Sigmoid colon (tissue), 6 donors: ENCODE measurements at regions not wholly inside any gene's neighbourhood (a gene's known extent, or its start where the extent isn't known, plus 50 kb on each side); places are given as distances from the start of the nearest gene placed in this dataset.

Experiments
- DNase-seq: peaks from one replicate; pipeline ENCODE4 v3.0.0-alpha.2; 2019
- H3K27ac ChIP-seq, 4 donors: fragments of 200-600 bp; sonication (generic); one replicate each; pipeline ENCODE4 v1.5.1; 2016 to 2019; ENCODE audit warnings: mild to moderate bottlenecking in 1 of 4
- H3K27me3 ChIP-seq, 3 donors: fragments of 200-600 bp; sonication (generic); one replicate each; pipeline ENCODE4 v1.5.1; 2019; ENCODE audit warnings: mild to moderate bottlenecking in 1 of 3
- H3K36me3 ChIP-seq, 4 donors: fragments of 200-600 bp; sonication (generic); one replicate each; pipeline ENCODE4 v1.5.1; 2016 to 2019
- H3K4me1 ChIP-seq, 4 donors: fragments of 200-600 bp; sonication (generic); one replicate each; pipeline ENCODE4 v1.5.1; 2017 to 2019
- H3K4me3 ChIP-seq, 4 donors: fragments of 200-600 bp; sonication (generic); one replicate each; pipeline ENCODE4 v1.5.1; 2017 to 2019; ENCODE audit warnings: mild to moderate bottlenecking in 2 of 4, moderate library complexity in 1 of 4
- H3K9me3 ChIP-seq, 4 donors: fragments of 200-600 bp in 3 of 4; sonication (generic) in 3 of 4; one replicate each; pipeline versions ENCODE4 v1.5.1 to v1.6.1; 2013 to 2019
- EP300 ChIP-seq, 4 donors: sonication (generic); formaldehyde crosslinking; IDR thresholded peaks; one replicate each; pipeline ENCODE4 v1.6.1; 2017; ENCODE audit warnings: antibody characterized with exemption in 4 of 4
- POLR2A ChIP-seq, 2 donors: fragments of 450-650 bp; IDR thresholded peaks; one replicate each; pipeline ENCODE4 v1.6.1; 2016; ENCODE audit warnings: antibody characterized with exemption in 2 of 2, mild to moderate bottlenecking in 2 of 2, moderate library complexity in 2 of 2
- POLR2AphosphoS5 ChIP-seq, 4 donors: sonication (generic); formaldehyde crosslinking; IDR thresholded peaks; one replicate each; pipeline ENCODE4 v1.6.1; 2017; ENCODE audit warnings: antibody characterized with exemption in 4 of 4
- WGBS, 2 donors: extraction: QIAGEN DNeasy Blood & Tissue Kit; methylation state at CpG; one replicate each; pipeline ENCODE4 v1.1.7; 2013; 5-methylcytosine and 5-hydroxymethylcytosine counted together
- intact Hi-C: fragments of 100-400 bp; cut with DNase I; formaldehyde crosslinking; loops from one replicate; pipeline ENCODE4 v1.15.1; 2023
- TF ChIP-seq, protein P1 (sequence below), 4 experiments: fragments of 450-650 bp in 3 of 4; fragments of 200-600 bp in 1 of 4; IDR thresholded peaks; one replicate each; pipeline ENCODE4 v1.5.1; 2016 to 2019; ENCODE audit warnings: antibody characterized with exemption in 4 of 4, mild to moderate bottlenecking in 3 of 4, moderate library complexity in 2 of 4
- donor health status: healthy with polysubstance abuse.
- donor health status: healthy.

DNA sequence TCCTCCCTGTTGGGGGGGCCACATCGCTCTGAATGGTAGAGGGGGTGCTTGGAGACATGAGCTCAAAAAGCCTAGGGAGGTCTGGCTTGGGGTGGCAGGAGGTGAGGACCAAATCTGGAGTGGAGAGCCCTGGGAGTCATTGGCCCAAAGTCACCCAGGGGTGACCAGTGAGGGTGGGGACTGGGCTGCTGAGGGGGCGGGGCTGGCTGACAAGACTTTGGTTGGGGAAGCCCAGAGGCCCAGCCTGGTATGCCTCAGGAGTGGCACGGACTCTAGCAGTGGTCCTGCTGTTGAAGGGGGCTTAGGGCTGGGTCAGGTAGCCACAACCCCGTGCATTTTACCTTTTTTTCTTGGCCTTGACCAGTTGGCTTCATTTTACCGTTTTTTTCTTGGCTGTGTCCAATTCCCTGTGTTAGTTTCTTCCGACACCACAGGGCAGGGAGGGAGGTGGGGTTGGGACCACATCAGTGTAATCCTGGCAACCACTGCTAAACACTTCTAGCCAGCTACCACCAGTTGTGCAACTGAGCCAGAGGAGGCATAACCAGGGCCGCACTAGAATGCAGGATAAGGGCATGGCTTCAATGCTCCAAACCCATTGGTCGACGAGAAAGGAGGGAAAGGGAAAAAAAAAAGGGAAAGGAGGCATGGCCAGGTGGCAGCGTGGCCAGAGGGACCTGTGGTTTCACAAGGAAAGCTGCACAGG lies 105.3 kb upstream of the C2CD4B start:
- no peaks in the 10 kb centered on the region for H3K36me3 ChIP-seq
- intact Hi-C loops = no loop called here
- TF ChIP-seq, protein P1, sequence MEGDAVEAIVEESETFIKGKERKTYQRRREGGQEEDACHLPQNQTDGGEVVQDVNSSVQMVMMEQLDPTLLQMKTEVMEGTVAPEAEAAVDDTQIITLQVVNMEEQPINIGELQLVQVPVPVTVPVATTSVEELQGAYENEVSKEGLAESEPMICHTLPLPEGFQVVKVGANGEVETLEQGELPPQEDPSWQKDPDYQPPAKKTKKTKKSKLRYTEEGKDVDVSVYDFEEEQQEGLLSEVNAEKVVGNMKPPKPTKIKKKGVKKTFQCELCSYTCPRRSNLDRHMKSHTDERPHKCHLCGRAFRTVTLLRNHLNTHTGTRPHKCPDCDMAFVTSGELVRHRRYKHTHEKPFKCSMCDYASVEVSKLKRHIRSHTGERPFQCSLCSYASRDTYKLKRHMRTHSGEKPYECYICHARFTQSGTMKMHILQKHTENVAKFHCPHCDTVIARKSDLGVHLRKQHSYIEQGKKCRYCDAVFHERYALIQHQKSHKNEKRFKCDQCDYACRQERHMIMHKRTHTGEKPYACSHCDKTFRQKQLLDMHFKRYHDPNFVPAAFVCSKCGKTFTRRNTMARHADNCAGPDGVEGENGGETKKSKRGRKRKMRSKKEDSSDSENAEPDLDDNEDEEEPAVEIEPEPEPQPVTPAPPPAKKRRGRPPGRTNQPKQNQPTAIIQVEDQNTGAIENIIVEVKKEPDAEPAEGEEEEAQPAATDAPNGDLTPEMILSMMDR (IDR thresholded peaks at IDR 0.05) = no peak
- no peak for TF ChIP-seq POLR2A (IDR thresholded peaks at IDR 0.05)
- no peak for TF ChIP-seq EP300 (IDR thresholded peaks at IDR 0.05)
- no peak for TF ChIP-seq POLR2AphosphoS5 (IDR thresholded peaks at IDR 0.05)
- H3K9me3 ChIP-seq = peaks cover 16 to 26% (median 24%) of the 10 kb centered on the region in 4 donors
- H3K4me1 ChIP-seq = peaks cover 0 to 12% (median 0%) of the 10 kb centered on the region in 4 donors
- no peak overlapping the region for H3K4me3 ChIP-seq
- H3K27me3 ChIP-seq = no peaks in the 10 kb centered on the region
- 83 to 87% methylated on average over 10 of the region's 10 CpGs for WGBS, 2 donors
- no peak overlapping the region for H3K27ac ChIP-seq
- no peak for DNase-seq

DNA sequence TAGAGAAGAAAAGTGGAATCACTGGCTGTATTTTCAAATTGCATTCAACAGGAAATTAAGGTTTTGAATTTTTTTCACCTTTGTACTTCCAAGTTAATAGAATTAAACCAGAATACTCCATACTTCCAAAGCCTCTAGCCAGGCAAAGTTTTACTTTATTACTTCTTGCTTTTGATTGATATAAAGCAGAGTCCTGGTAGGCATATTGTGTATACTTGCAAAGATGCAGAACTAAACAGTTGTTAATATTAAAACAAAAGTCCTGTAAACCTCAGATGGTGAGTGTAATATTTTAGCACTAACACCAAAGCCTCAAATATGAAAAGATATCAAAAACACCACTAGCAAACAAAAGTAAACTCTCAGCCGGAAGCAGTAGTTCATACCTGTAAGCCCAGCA lies 107.2 kb upstream of the C2CD4B start:
- H3K27me3 ChIP-seq = no peaks in the 10 kb centered on the region
- intact Hi-C loops = no loop called here
- WGBS, 2 donors = 82 to 87% methylated on average over 1 of the region's 1 CpG
- no peaks in the 10 kb centered on the region for H3K36me3 ChIP-seq
- peak in 3 of 4 donors; percentile 53 to 74 (median 70) for TF ChIP-seq POLR2AphosphoS5 (IDR thresholded peaks at IDR 0.05)
- TF ChIP-seq, protein P1 (IDR thresholded peaks at IDR 0.05) = no peak
- no peak overlapping the region for H3K27ac ChIP-seq
- no peak for DNase-seq
- peaks cover 0 to 12% (median 0%) of the 10 kb centered on the region in 4 donors for H3K4me1 ChIP-seq
- H3K4me3 ChIP-seq = no peak overlapping the region
- H3K9me3 ChIP-seq = peaks cover 16 to 26% (median 22%) of the 10 kb centered on the region in 4 donors

DNA sequence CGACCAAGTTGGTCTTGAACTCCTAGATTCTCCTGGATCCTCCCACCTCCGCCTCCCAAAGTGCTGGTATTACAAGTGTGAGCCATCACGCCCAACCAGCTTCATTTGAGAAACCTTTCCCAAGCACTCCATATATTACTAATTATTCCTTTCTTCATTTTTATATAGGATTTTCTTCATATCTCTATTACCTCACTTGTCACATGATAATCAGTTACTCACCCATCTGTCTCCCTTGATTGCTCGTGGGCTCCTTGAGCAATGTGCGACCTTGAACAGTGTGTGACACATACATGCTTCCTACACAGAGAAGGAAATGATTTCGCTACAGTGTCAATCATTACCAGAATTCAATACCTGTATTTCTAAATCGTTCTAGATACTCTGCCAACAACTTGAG lies 110.7 kb upstream of the C2CD4B start:
- H3K36me3 ChIP-seq = no peaks in the 10 kb centered on the region
- WGBS, 2 donors = 76 to 79% methylated on average over 7 of the region's 7 CpGs
- H3K4me3 ChIP-seq = no peak overlapping the region
- H3K27ac ChIP-seq = no peak overlapping the region
- peaks cover 0 to 3% (median 1%) of the 10 kb centered on the region in 4 donors for H3K9me3 ChIP-seq
- no peak for DNase-seq
- peaks cover 0 to 12% (median 0%) of the 10 kb centered on the region in 4 donors for H3K4me1 ChIP-seq
- TF ChIP-seq EP300 (IDR thresholded peaks at IDR 0.05) (no peak), POLR2A (IDR thresholded peaks at IDR 0.05) (no peak), POLR2AphosphoS5 (IDR thresholded peaks at IDR 0.05) (no peak)
- TF ChIP-seq, protein P1 (IDR thresholded peaks at IDR 0.05) = no peak
- no peaks in the 10 kb centered on the region for H3K27me3 ChIP-seq
- intact Hi-C loops = no loop called here

DNA sequence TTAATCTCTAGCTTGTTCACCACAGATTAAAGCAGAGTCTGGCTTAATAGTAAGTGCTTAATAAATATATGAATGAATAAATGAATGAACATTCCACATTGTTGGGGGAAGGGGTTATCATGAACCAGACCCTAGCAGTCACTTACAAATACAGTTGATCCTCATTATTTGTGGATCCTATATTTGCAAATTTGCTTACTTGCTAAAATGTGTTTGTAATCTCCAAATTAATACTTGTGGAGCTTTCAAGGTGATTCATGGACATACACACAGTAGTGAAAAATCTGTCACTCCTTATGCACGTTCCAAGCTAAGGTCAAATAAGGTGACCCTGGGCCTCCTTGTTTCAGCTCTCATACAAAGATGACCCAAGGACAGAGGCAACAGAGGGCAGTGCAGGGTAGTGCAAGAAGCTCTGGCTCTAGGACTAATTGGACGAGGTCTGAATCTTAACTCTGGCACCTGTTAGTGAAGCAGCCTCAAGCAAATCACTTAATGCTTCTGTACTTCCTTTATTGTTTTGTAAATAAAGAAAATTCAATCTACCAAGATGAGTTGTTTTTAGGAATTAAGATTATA lies 112.8 kb upstream of the C2CD4B start:
- Histone ChIP-seq H3K9me3 (no peaks in the 10 kb centered on the region), H3K27me3 (no peaks in the 10 kb centered on the region), H3K4me1 (no peaks in the 10 kb centered on the region), H3K4me3 (no peak overlapping the region), H3K36me3 (no peaks in the 10 kb centered on the region), H3K27ac (no peak overlapping the region)
- no peak for DNase-seq
- WGBS, 2 donors = 85% methylated on average over 2 of the region's 2 CpGs
- intact Hi-C loops = no loop called here
- TF ChIP-seq POLR2AphosphoS5 (IDR thresholded peaks at IDR 0.05) (no peak), EP300 (IDR thresholded peaks at IDR 0.05) (no peak), POLR2A (IDR thresholded peaks at IDR 0.05) (no peak)
- TF ChIP-seq, protein P1 (IDR thresholded peaks at IDR 0.05) = no peak
